SK-N-SH (cell line): ENCODE measurements at regions not wholly inside any gene's neighbourhood (a gene's known extent, or its start where the extent isn't known, plus 50 kb on each side); places are given as distances from the start of the nearest gene placed in this dataset.

Experiments
- CTCF ChIA-PET: fragments of 300-600, 350-600 bp; formaldehyde crosslinking; extraction: SDS; loops from one replicate; lab custom pipeline; 2021; lab: Yijun Ruan, JAX
- POLR2A ChIA-PET: fragments of 350-600 bp; sonication (Branson Sonifier 250); formaldehyde crosslinking; extraction: SDS; loops from one replicate; lab custom pipeline; 2020; ENCODE audit warnings: antibody characterized with exemption, inconsistent platforms; lab: Yijun Ruan, JAX
- DNase-seq: peaks from one replicate; pipeline ENCODE4 v3.0.0; 2012
- H2AFZ ChIP-seq: fragments of 200-600 bp; sonication (generic); 2 replicates; pipeline ENCODE4 v1.8.1; 2016; ENCODE audit warnings: antibody characterized with exemption, mild to moderate bottlenecking, low read depth
- H3F3A ChIP-seq: fragments of 200-600 bp; sonication (generic); replicated peaks from 2 replicates; pipeline ENCODE3; 2016; ENCODE audit warnings: antibody characterized with exemption, mild to moderate bottlenecking; ENCODE audit not compliant: insufficient read depth
- H3K27ac ChIP-seq, 2 experiments: fragments of 200-500 bp in 1 of 2; fragments of 200-600 bp in 1 of 2; sonication (Bioruptor generic) in 1 of 2; sonication (generic), shearing (Covaris generic) in 1 of 2; 2 replicates each; pipeline versions ENCODE4 v1.5.1 to v1.6.1; 2014 to 2016; ENCODE audit warnings: low read depth in 2 of 2, inconsistent platforms in 1 of 2, low read length in 1 of 2, mild to moderate bottlenecking in 1 of 2, mixed read lengths in 1 of 2
- H3K27me3 ChIP-seq: fragments of 200-600 bp; sonication (generic), shearing (Covaris generic); 2 replicates; pipeline ENCODE4 v1.6.1; 2016; ENCODE audit warnings: mixed run types; ENCODE audit not compliant: insufficient read depth
- H3K36me3 ChIP-seq, 2 experiments: fragments of 200-500 bp in 1 of 2; fragments of 200-600 bp in 1 of 2; sonication (Bioruptor generic) in 1 of 2; sonication (generic) in 1 of 2; replicated peaks in 1 of 2; 2 replicates each; pipeline versions ENCODE3 to v1.5.1; 2014 to 2016; ENCODE audit warnings: low read length in 1 of 2, mild to moderate bottlenecking in 1 of 2; ENCODE audit not compliant: insufficient read depth in 2 of 2, control insufficient read depth in 1 of 2
- H3K4me1 ChIP-seq, 2 experiments: fragments of 200-500 bp in 1 of 2; fragments of 200-600 bp in 1 of 2; sonication (Bioruptor generic) in 1 of 2; sonication (generic), shearing (Covaris generic) in 1 of 2; 2 replicates each; pipeline versions ENCODE4 v1.5.1 to v1.6.1; 2014 to 2016; ENCODE audit warnings: low read depth in 1 of 2, low read length in 1 of 2, mixed run types in 1 of 2; ENCODE audit not compliant: insufficient read depth in 2 of 2, control insufficient read depth in 1 of 2
- H3K4me2 ChIP-seq: fragments of 200-600 bp; sonication (generic), shearing (Covaris generic); 2 replicates; pipeline ENCODE4 v1.6.1; 2017; ENCODE audit warnings: mixed run types
- H3K4me3 ChIP-seq, 2 experiments: fragments of 200-500 bp in 1 of 2; fragments of 200-600 bp in 1 of 2; sonication (Bioruptor generic) in 1 of 2; sonication (generic), shearing (Covaris generic) in 1 of 2; 2 replicates each; pipeline versions ENCODE4 v1.5.1 to v1.8.1; 2014 to 2016; ENCODE audit warnings: low read depth in 2 of 2, inconsistent platforms in 1 of 2, low read length in 1 of 2, mild to moderate bottlenecking in 1 of 2, mixed read lengths in 1 of 2, moderate library complexity in 1 of 2
- H3K79me2 ChIP-seq: fragments of 200-600 bp; sonication (generic); 2 replicates; pipeline ENCODE4 v1.8.1; 2017; ENCODE audit warnings: mild to moderate bottlenecking; ENCODE audit not compliant: insufficient read depth
- H3K9ac ChIP-seq: fragments of 200-600 bp; sonication (generic); 2 replicates; pipeline ENCODE4 v1.6.1; 2017; ENCODE audit warnings: mixed run types
- H3K9me2 ChIP-seq: fragments of 200-600 bp; sonication (generic); 2 replicates; pipeline ENCODE4 v1.6.1; 2017; ENCODE audit warnings: mixed run types
- H3K9me3 ChIP-seq: fragments of 200-600 bp; sonication (generic); 2 replicates; pipeline ENCODE4 v1.6.1; 2017; ENCODE audit warnings: mixed run types, mild to moderate bottlenecking, moderate library complexity
- H4K20me1 ChIP-seq: fragments of 200-600 bp; sonication (generic); 2 replicates; pipeline ENCODE4 v1.6.1; 2017; ENCODE audit warnings: mild to moderate bottlenecking, mixed run types; ENCODE audit not compliant: insufficient read depth
- ELF1 ChIP-seq: IDR thresholded peaks from 2 replicates; pipeline ENCODE4 v1.4.0; 2012
- FOSL2 ChIP-seq: IDR thresholded peaks from 2 replicates; pipeline ENCODE4 v1.4.0; 2012; ENCODE audit warnings: low read depth, mild to moderate bottlenecking, moderate library complexity, borderline replicate concordance
- FOXJ3 ChIP-seq: sonication (generic); formaldehyde crosslinking; IDR thresholded peaks from 2 replicates; pipeline ENCODE4 v1.5.1; 2020; ENCODE audit warnings: mild to moderate bottlenecking, missing genetic modification reagents
- FOXM1 ChIP-seq: IDR thresholded peaks from 2 replicates; pipeline ENCODE4 v1.4.0; 2012; ENCODE audit warnings: low read depth, mild to moderate bottlenecking
- GATA2 ChIP-seq: sonication (generic); formaldehyde crosslinking; IDR thresholded peaks from 2 replicates; pipeline ENCODE4 v1.5.0; 2020; ENCODE audit warnings: mild to moderate bottlenecking, missing genetic modification reagents
- JUND ChIP-seq: IDR thresholded peaks from 2 replicates; pipeline ENCODE4 v1.4.0; 2012
- MAX ChIP-seq: IDR thresholded peaks from 2 replicates; pipeline ENCODE4 v1.4.0; 2012; ENCODE audit warnings: low read depth
- NFIC ChIP-seq: IDR thresholded peaks from 2 replicates; pipeline ENCODE4 v1.4.0; 2012; ENCODE audit warnings: borderline replicate concordance
- NRF1 ChIP-seq: IDR thresholded peaks from 2 replicates; pipeline ENCODE4 v1.6.1; 2012; ENCODE audit warnings: low read depth, mild to moderate bottlenecking, low read length
- PBX3 ChIP-seq: IDR thresholded peaks from 2 replicates; pipeline ENCODE4; 2012
- POLR2AphosphoS5 ChIP-seq: IDR thresholded peaks from 2 replicates; pipeline ENCODE4 v1.6.1; 2012; ENCODE audit warnings: low read depth, low read length
- RAD21 ChIP-seq: IDR thresholded peaks from 2 replicates; pipeline ENCODE4 v1.6.1; 2012; ENCODE audit warnings: mild to moderate bottlenecking, low read length
- REST ChIP-seq: IDR thresholded peaks from 2 replicates; pipeline ENCODE4 v1.6.1; 2012; ENCODE audit warnings: mild to moderate bottlenecking, low read depth, low read length, moderate library complexity
- RXRA ChIP-seq: IDR thresholded peaks from 2 replicates; pipeline ENCODE4 v1.4.0; 2012; ENCODE audit warnings: low read depth, mild to moderate bottlenecking, borderline replicate concordance
- SMC3 ChIP-seq: IDR thresholded peaks from 2 replicates; pipeline ENCODE4 v1.6.1; 2012; ENCODE audit warnings: low read depth, low read length, improper control_type of control experiment
- TCF12 ChIP-seq: IDR thresholded peaks from 2 replicates; pipeline ENCODE4 v1.4.0; 2012
- TEAD4 ChIP-seq: IDR thresholded peaks from 2 replicates; pipeline ENCODE4 v1.4.0; 2012; ENCODE audit warnings: mild to moderate bottlenecking, borderline replicate concordance; ENCODE audit not compliant: insufficient read depth
- USF2 ChIP-seq: fragments of 150-350 bp; IDR thresholded peaks from 2 replicates; pipeline ENCODE4 v1.6.1; 2017; ENCODE audit warnings: antibody characterized with exemption, low read length, low read depth, borderline replicate concordance
- YY1 ChIP-seq: IDR thresholded peaks from 2 replicates; pipeline ENCODE4 v1.4.0; 2012; ENCODE audit warnings: low read depth, mild to moderate bottlenecking
- TF ChIP-seq, protein P1 (sequence below): fragments of 200-600 bp; sonication (generic); IDR thresholded peaks from 2 replicates; pipeline ENCODE4 v1.6.1; 2017; ENCODE audit warnings: antibody characterized with exemption, mild to moderate bottlenecking, moderate library complexity

DNA sequence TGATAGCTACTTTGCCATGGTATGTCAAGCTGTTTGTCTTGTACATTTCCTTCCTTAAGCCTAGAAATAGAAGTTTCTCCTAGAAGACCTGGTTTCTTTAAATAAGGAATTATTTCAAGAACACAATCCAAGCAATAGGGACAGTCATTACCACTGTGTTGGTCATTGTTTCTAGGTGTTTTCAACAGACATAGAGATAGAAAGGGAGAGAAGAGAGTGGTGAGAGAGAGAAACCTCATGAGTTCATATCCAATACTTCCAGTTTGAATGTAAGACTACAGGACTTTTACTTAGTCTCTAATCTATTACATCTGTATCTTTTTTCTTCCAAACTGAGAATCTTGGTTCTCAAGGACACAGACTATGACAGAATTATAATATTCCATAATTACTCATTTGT is 245.9 kb upstream of the STARD13 start:
- no peaks in the 10 kb centered on the region for H3F3A ChIP-seq
- H2AFZ ChIP-seq, result no peak overlapping the region
- H3K4me3 ChIP-seq, result no peak overlapping the region
- H3K9ac ChIP-seq, result no peak overlapping the region
- H3K9me3 ChIP-seq, result no peaks in the 10 kb centered on the region
- H3K9me2 ChIP-seq, result no peaks in the 10 kb centered on the region
- POLR2A ChIA-PET, result no interaction called here
- no peaks in the 10 kb centered on the region for H4K20me1 ChIP-seq
- no peaks in the 10 kb centered on the region for H3K79me2 ChIP-seq
- no peaks in the 10 kb centered on the region for H3K27me3 ChIP-seq
- no peaks in the 10 kb centered on the region for H3K36me3 ChIP-seq
- H3K4me1 ChIP-seq, result no peaks in the 10 kb centered on the region; a peak in 1 of 4 replicates
- CTCF ChIA-PET, result no interaction called here
- DNase-seq, result no peak
- TF ChIP-seq YY1 (no peak), JUND (no peak), POLR2AphosphoS5 (no peak), TCF12 (no peak), NRF1 (no peak), GATA2 (CRISPR knock-in tag) (no peak), REST (no peak), FOXJ3 (no peak), FOXM1 (no peak), PBX3 (no peak), RAD21 (no peak), NFIC (no peak), USF2 (no peak), MAX (no peak), ELF1 (no peak), RXRA (no peak), TEAD4 (no peak), SMC3 (no peak), FOSL2 (no peak)
- TF ChIP-seq, protein P1, sequence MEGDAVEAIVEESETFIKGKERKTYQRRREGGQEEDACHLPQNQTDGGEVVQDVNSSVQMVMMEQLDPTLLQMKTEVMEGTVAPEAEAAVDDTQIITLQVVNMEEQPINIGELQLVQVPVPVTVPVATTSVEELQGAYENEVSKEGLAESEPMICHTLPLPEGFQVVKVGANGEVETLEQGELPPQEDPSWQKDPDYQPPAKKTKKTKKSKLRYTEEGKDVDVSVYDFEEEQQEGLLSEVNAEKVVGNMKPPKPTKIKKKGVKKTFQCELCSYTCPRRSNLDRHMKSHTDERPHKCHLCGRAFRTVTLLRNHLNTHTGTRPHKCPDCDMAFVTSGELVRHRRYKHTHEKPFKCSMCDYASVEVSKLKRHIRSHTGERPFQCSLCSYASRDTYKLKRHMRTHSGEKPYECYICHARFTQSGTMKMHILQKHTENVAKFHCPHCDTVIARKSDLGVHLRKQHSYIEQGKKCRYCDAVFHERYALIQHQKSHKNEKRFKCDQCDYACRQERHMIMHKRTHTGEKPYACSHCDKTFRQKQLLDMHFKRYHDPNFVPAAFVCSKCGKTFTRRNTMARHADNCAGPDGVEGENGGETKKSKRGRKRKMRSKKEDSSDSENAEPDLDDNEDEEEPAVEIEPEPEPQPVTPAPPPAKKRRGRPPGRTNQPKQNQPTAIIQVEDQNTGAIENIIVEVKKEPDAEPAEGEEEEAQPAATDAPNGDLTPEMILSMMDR, result no peak
- H3K4me2 ChIP-seq, result no peak overlapping the region
- no peak overlapping the region for H3K27ac ChIP-seq
